AG09309 (cell line): ENCODE measurements at regions not wholly inside any gene's neighbourhood (a gene's known extent, or its start where the extent isn't known, plus 50 kb on each side); places are given as distances from the start of the nearest gene placed in this dataset.
A peak's percentile ranks its signal among the peaks of the same experiment; 100 is the strongest.

ENCODE experiments used
- DNase-seq: peaks from one replicate; pipeline ENCODE4 v3.0.0-alpha.2; 2010; ENCODE audit warnings: low read depth
- H3K4me3 ChIP-seq: 2 replicates; pipeline ENCODE4 v1.5.1; 2011; ENCODE audit warnings: mild to moderate bottlenecking, low read depth, low read length, moderate library complexity; ENCODE audit not compliant: control insufficient read depth
- CTCF ChIP-seq: IDR thresholded peaks from 2 replicates; pipeline ENCODE4 v1.5.1; 2011; ENCODE audit warnings: mild to moderate bottlenecking, low read depth, low read length, inconsistent platforms; ENCODE audit not compliant: insufficient read depth, control insufficient read depth; ENCODE audit errors: missing control alignments

- H3K4me3 ChIP-seq: no peak overlapping the region
- TF ChIP-seq CTCF: no peak
Observed at GRCh38 chr7:106763717-106764116, 101.4 kb upstream of the PIK3CG start.

GRCh38 chr7:106765727-106766355 is 99.2 kb upstream of the PIK3CG start:
- no peak overlapping the region for H3K4me3 ChIP-seq
- DNase-seq: no peak
- TF ChIP-seq CTCF: no peak

More at GRCh38 chr7:106763717-106764116, 101.4 kb upstream of the PIK3CG start:
- DNase-seq: no peak

GRCh38 chr7:106766551-106766950 is 98.5 kb upstream of the PIK3CG start:
- no peak for DNase-seq
- no peak overlapping the region for H3K4me3 ChIP-seq
- TF ChIP-seq CTCF: no peak

- TF ChIP-seq CTCF: no peak
- H3K4me3 ChIP-seq: no peak overlapping the region
- no peak for DNase-seq
Observed at GRCh38 chr7:106767078-106767477, 98.0 kb upstream of the PIK3CG start.

GRCh38 chr7:106767498-106768323 is 97.4 kb upstream of the PIK3CG start:
- H3K4me3 ChIP-seq: no peak overlapping the region
- TF ChIP-seq CTCF: no peak
- no peak for DNase-seq

GRCh38 chr7:106768324-106768751 is 96.7 kb upstream of the PIK3CG start:
- DNase-seq: no peak
- H3K4me3 ChIP-seq: peak overlapping the region; percentile 2; the same call in 1 of the 2 replicates
- no peak for TF ChIP-seq CTCF
